ENCODE measurements at regions not wholly inside any gene's neighbourhood (a gene's known extent, or its start where the extent isn't known, plus 50 kb on each side); places are given as distances from the start of the nearest gene placed in this dataset.

- TF ChIP-seq CTCF (IDR thresholded peaks at IDR 0.05) (no peak), POLR2A (IDR thresholded peaks at IDR 0.05) (no peak)
Observed at GRCh38 chr4:36997727-36998126, 246.8 kb upstream of the NWD2 start.

Measured in ovary (tissue), 3 donors.